ENCODE measurements at regions not wholly inside any gene's neighbourhood (a gene's known extent, or its start where the extent isn't known, plus 50 kb on each side); places are given as distances from the start of the nearest gene placed in this dataset.

DNA sequence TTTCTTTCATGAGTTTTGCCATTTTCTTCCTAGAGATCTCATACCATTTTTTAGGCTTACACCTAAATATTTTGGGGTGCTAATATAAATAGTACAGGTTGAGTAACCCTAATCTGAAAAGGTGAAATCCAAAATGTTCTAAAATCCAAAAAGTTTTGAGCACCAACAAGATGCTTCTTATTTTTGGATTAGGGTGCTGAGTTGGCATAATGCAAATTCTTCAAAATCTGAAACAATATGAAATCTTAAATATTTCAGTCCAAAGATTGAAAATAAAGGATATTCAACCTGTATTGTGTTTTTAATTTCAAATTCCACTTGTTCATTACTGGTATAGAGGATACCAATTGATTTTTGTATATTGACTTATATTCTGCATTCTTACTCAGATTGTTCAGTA lies 51.1 kb upstream of the KCNK2 start:
- Histone ChIP-seq H3K4me1 (no peaks in the 10 kb centered on the region), H3K9me3 (no peaks in the 10 kb centered on the region), H3K4me3 (no peak overlapping the region), H3K36me3 (no peaks in the 10 kb centered on the region), H3K27me3 (no peaks in the 10 kb centered on the region), H3K27ac (no peak overlapping the region)
- DNase-seq, result no peak
- TF ChIP-seq, protein P1, sequence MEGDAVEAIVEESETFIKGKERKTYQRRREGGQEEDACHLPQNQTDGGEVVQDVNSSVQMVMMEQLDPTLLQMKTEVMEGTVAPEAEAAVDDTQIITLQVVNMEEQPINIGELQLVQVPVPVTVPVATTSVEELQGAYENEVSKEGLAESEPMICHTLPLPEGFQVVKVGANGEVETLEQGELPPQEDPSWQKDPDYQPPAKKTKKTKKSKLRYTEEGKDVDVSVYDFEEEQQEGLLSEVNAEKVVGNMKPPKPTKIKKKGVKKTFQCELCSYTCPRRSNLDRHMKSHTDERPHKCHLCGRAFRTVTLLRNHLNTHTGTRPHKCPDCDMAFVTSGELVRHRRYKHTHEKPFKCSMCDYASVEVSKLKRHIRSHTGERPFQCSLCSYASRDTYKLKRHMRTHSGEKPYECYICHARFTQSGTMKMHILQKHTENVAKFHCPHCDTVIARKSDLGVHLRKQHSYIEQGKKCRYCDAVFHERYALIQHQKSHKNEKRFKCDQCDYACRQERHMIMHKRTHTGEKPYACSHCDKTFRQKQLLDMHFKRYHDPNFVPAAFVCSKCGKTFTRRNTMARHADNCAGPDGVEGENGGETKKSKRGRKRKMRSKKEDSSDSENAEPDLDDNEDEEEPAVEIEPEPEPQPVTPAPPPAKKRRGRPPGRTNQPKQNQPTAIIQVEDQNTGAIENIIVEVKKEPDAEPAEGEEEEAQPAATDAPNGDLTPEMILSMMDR (IDR thresholded peaks at IDR 0.05), result no peak
- no peak for TF ChIP-seq POLR2AphosphoS5 (IDR thresholded peaks at IDR 0.05)
- no peak for TF ChIP-seq EP300 (IDR thresholded peaks at IDR 0.05)
- no peak for TF ChIP-seq POLR2A (IDR thresholded peaks at IDR 0.05)
- intact Hi-C loops (cut with DNase I), result no loop called here

Data from sigmoid colon (tissue), 5 donors.